ENCODE measurements at regions not wholly inside any gene's neighbourhood (a gene's known extent, or its start where the extent isn't known, plus 50 kb on each side); places are given as distances from the start of the nearest gene placed in this dataset.

GRCh38 chr7:25482631-25483030 is 254.3 kb upstream of the NPVF start:
- POLR2A ChIA-PET: no interaction called here
- Mint-ChIP-seq H3K36me3 (no peaks in the 10 kb centered on the region), H3K27ac (no peak overlapping the region), H3K9me3 (no peaks in the 10 kb centered on the region), H3K27me3 (peaks cover 19% of the 10 kb centered on the region), H3K4me3 (no peak overlapping the region), H3K4me1 (no peaks in the 10 kb centered on the region)
- ATAC-seq (ENCODE audit: low read depth): no peak
- DNase-seq: no peak

GRCh38 chr7:25485026-25485425 is 256.7 kb upstream of the NPVF start:
- no peaks in the 10 kb centered on the region for H3K9me3 Mint-ChIP-seq
- POLR2A ChIA-PET: no interaction called here
- ATAC-seq (ENCODE audit: low read depth) (no peak), DNase-seq (no peak)
- no peak overlapping the region for H3K27ac Mint-ChIP-seq
- no peak overlapping the region for H3K4me3 Mint-ChIP-seq
- no peaks in the 10 kb centered on the region for H3K36me3 Mint-ChIP-seq
- peaks cover 24% of the 10 kb centered on the region for H3K27me3 Mint-ChIP-seq
- no peaks in the 10 kb centered on the region for H3K4me1 Mint-ChIP-seq

GRCh38 chr7:25486656-25487055 is 258.4 kb upstream of the NPVF start:
- no peak overlapping the region for H3K27ac Mint-ChIP-seq
- no peak overlapping the region for H3K4me3 Mint-ChIP-seq
- peaks cover 24% of the 10 kb centered on the region for H3K27me3 Mint-ChIP-seq
- POLR2A ChIA-PET: no interaction called here
- ATAC-seq (ENCODE audit: low read depth) (no peak), DNase-seq (no peak)
- no peaks in the 10 kb centered on the region for H3K9me3 Mint-ChIP-seq
- H3K4me1 Mint-ChIP-seq: no peaks in the 10 kb centered on the region
- H3K36me3 Mint-ChIP-seq: no peaks in the 10 kb centered on the region

- no peaks in the 10 kb centered on the region for H3K9me3 Mint-ChIP-seq
- peaks cover 12% of the 10 kb centered on the region for H3K4me1 Mint-ChIP-seq
- DNase-seq (no peak), ATAC-seq (ENCODE audit: low read depth) (no peak)
- H3K27ac Mint-ChIP-seq: no peak overlapping the region
- H3K27me3 Mint-ChIP-seq: peaks cover under 1% of the 10 kb centered on the region
- no peaks in the 10 kb centered on the region for H3K36me3 Mint-ChIP-seq
- POLR2A ChIA-PET: no interaction called here
- no peak overlapping the region for H3K4me3 Mint-ChIP-seq
Observed at GRCh38 chr7:25493805-25494366, 265.6 kb upstream of the NPVF start.

GRCh38 chr7:25494896-25495295 is 266.6 kb upstream of the NPVF start:
- no peak overlapping the region for H3K4me3 Mint-ChIP-seq
- H3K36me3 Mint-ChIP-seq: no peaks in the 10 kb centered on the region
- POLR2A ChIA-PET: no interaction called here
- no peak overlapping the region for H3K27ac Mint-ChIP-seq
- peaks cover 12% of the 10 kb centered on the region for H3K4me1 Mint-ChIP-seq
- no peaks in the 10 kb centered on the region for H3K27me3 Mint-ChIP-seq
- H3K9me3 Mint-ChIP-seq: no peaks in the 10 kb centered on the region
- no peak for ATAC-seq (ENCODE audit: low read depth)
- no peak for DNase-seq

GRCh38 chr7:25495342-25496250 is 267.3 kb upstream of the NPVF start:
- no peak overlapping the region for H3K4me3 Mint-ChIP-seq
- no peaks in the 10 kb centered on the region for H3K36me3 Mint-ChIP-seq
- ATAC-seq (ENCODE audit: low read depth): no peak
- H3K27me3 Mint-ChIP-seq: no peaks in the 10 kb centered on the region
- DNase-seq: no peak
- POLR2A ChIA-PET: interaction anchor here (1.1 kb wide), 1 partner anchor 370 kb away, joined by 3 read pairs; the partner anchor contains the start of gene CYCS
- H3K4me1 Mint-ChIP-seq: peaks cover 12% of the 10 kb centered on the region
- H3K9me3 Mint-ChIP-seq: no peaks in the 10 kb centered on the region
- H3K27ac Mint-ChIP-seq: no peak overlapping the region

GRCh38 chr7:25496476-25497368 is 268.4 kb upstream of the NPVF start:
- H3K4me3 Mint-ChIP-seq: peak overlapping the region; percentile 77
- DNase-seq (no peak), ATAC-seq (ENCODE audit: low read depth) (peak; percentile 80)
- H3K27ac Mint-ChIP-seq: peak overlapping the region; percentile 80
- H3K36me3 Mint-ChIP-seq: no peaks in the 10 kb centered on the region
- no peaks in the 10 kb centered on the region for H3K9me3 Mint-ChIP-seq
- POLR2A ChIA-PET: interaction anchor here (1.1 kb wide), 1 partner anchor 372 kb away, joined by 3 read pairs; the partner anchor contains the start of gene CYCS
- H3K4me1 Mint-ChIP-seq: peaks cover 12% of the 10 kb centered on the region
- H3K27me3 Mint-ChIP-seq: no peaks in the 10 kb centered on the region

- POLR2A ChIA-PET: no interaction called here
- peaks cover 4% of the 10 kb centered on the region for H3K27me3 Mint-ChIP-seq
- no peaks in the 10 kb centered on the region for H3K9me3 Mint-ChIP-seq
- H3K4me1 Mint-ChIP-seq: peaks cover 8% of the 10 kb centered on the region
- no peak overlapping the region for H3K27ac Mint-ChIP-seq
- no peaks in the 10 kb centered on the region for H3K36me3 Mint-ChIP-seq
- no peak overlapping the region for H3K4me3 Mint-ChIP-seq
- ATAC-seq (ENCODE audit: low read depth): no peak
- DNase-seq: no peak
Observed at GRCh38 chr7:25500393-25500921, 272.2 kb upstream of the NPVF start.

GRCh38 chr7:25503306-25503705 is 275.0 kb upstream of the NPVF start:
- Mint-ChIP-seq H3K27ac (no peak overlapping the region), H3K4me3 (no peak overlapping the region), H3K36me3 (no peaks in the 10 kb centered on the region), H3K4me1 (no peaks in the 10 kb centered on the region), H3K27me3 (peaks cover 10% of the 10 kb centered on the region), H3K9me3 (peaks cover 2% of the 10 kb centered on the region)
- ATAC-seq (ENCODE audit: low read depth) (no peak), DNase-seq (no peak)
- POLR2A ChIA-PET: no interaction called here

- DNase-seq: no peak
- ATAC-seq (ENCODE audit: low read depth): no peak
- Mint-ChIP-seq H3K36me3 (no peaks in the 10 kb centered on the region), H3K27ac (no peak overlapping the region), H3K4me1 (no peaks in the 10 kb centered on the region), H3K27me3 (peaks cover 2% of the 10 kb centered on the region), H3K4me3 (no peak overlapping the region), H3K9me3 (no peaks in the 10 kb centered on the region)
- POLR2A ChIA-PET: no interaction called here
Observed at GRCh38 chr7:25512061-25512687, 283.9 kb upstream of the NPVF start.

GRCh38 chr7:25515633-25516275 is 287.5 kb upstream of the NPVF start:
- POLR2A ChIA-PET: no interaction called here
- Mint-ChIP-seq H3K4me3 (no peak overlapping the region), H3K9me3 (peaks cover 3% of the 10 kb centered on the region), H3K4me1 (peaks cover 7% of the 10 kb centered on the region), H3K27ac (no peak overlapping the region), H3K36me3 (peaks cover 4% of the 10 kb centered on the region), H3K27me3 (no peaks in the 10 kb centered on the region)
- DNase-seq (no peak), ATAC-seq (ENCODE audit: low read depth) (no peak)

- ATAC-seq (ENCODE audit: low read depth) (no peak), DNase-seq (no peak)
- H3K27me3 Mint-ChIP-seq: no peaks in the 10 kb centered on the region
- H3K4me1 Mint-ChIP-seq: peaks cover 22% of the 10 kb centered on the region
- H3K4me3 Mint-ChIP-seq: no peak overlapping the region
- peaks cover 8% of the 10 kb centered on the region for H3K9me3 Mint-ChIP-seq
- H3K27ac Mint-ChIP-seq: no peak overlapping the region
- H3K36me3 Mint-ChIP-seq: peaks cover 11% of the 10 kb centered on the region
- POLR2A ChIA-PET: no interaction called here
Observed at GRCh38 chr7:25517906-25518305, 289.6 kb upstream of the NPVF start.

All from activated naive CD8-positive, alpha-beta T cell treated with anti-CD3 and anti-CD28 coated beads, Interleukin-2, amount 10 ng/mL, durations not matched to agents 7 days and 5 days (primary cell).